ENCODE measurements at regions not wholly inside any gene's neighbourhood (a gene's known extent, or its start where the extent isn't known, plus 50 kb on each side); places are given as distances from the start of the nearest gene placed in this dataset.

GRCh38 chr11:97279341-97279740 lies 889.5 kb downstream of the JRKL start:
- in situ Hi-C loops (cut with MboI; ENCODE audit: low pct_unique_long_range_greater_than_20kb, low sequenced_read_pairs), result no loop called here

GRCh38 chr11:97280347-97280746 lies 890.5 kb downstream of the JRKL start:
- DNase-seq, result no peak
- in situ Hi-C loops (cut with MboI; ENCODE audit: low pct_unique_long_range_greater_than_20kb, low sequenced_read_pairs), result no loop called here

More at GRCh38 chr11:97279341-97279740, 889.5 kb downstream of the JRKL start:
- no peak for DNase-seq

GRCh38 chr11:97289823-97290222 lies 900.0 kb downstream of the JRKL start:
- in situ Hi-C loops (cut with MboI; ENCODE audit: low pct_unique_long_range_greater_than_20kb, low sequenced_read_pairs), result no loop called here
- DNase-seq, result no peak

- in situ Hi-C loops (cut with MboI; ENCODE audit: low pct_unique_long_range_greater_than_20kb, low sequenced_read_pairs), result no loop called here
- no peak for DNase-seq
These were observed 900.7 kb downstream of the JRKL start for GRCh38 chr11:97290464-97291041.

- in situ Hi-C loops (cut with MboI; ENCODE audit: low pct_unique_long_range_greater_than_20kb, low sequenced_read_pairs), result no loop called here
- no peak for DNase-seq
These were observed 906.5 kb downstream of the JRKL start for GRCh38 chr11:97296301-97296700.

- no peak for DNase-seq
- in situ Hi-C loops (cut with MboI; ENCODE audit: low pct_unique_long_range_greater_than_20kb, low sequenced_read_pairs), result no loop called here
These were observed 919.5 kb downstream of the JRKL start for GRCh38 chr11:97309291-97309690.

GRCh38 chr11:97325693-97326092 lies 935.9 kb downstream of the JRKL start:
- in situ Hi-C loops (cut with MboI; ENCODE audit: low pct_unique_long_range_greater_than_20kb, low sequenced_read_pairs), result no loop called here
- DNase-seq, result no peak

GRCh38 chr11:97332271-97332670 lies 942.5 kb downstream of the JRKL start:
- no peak for DNase-seq
- in situ Hi-C loops (cut with MboI; ENCODE audit: low pct_unique_long_range_greater_than_20kb, low sequenced_read_pairs), result no loop called here

GRCh38 chr11:97336064-97336463 lies 946.3 kb downstream of the JRKL start:
- DNase-seq, result no peak
- in situ Hi-C loops (cut with MboI; ENCODE audit: low pct_unique_long_range_greater_than_20kb, low sequenced_read_pairs), result no loop called here

- in situ Hi-C loops (cut with MboI; ENCODE audit: low pct_unique_long_range_greater_than_20kb, low sequenced_read_pairs), result no loop called here
- DNase-seq, result no peak
These were observed 955.2 kb downstream of the JRKL start for GRCh38 chr11:97345032-97345431.

- in situ Hi-C loops (cut with MboI; ENCODE audit: low pct_unique_long_range_greater_than_20kb, low sequenced_read_pairs), result no loop called here
- no peak for DNase-seq
These were observed 959.4 kb downstream of the JRKL start for GRCh38 chr11:97349201-97349600.

GRCh38 chr11:97351939-97352338 lies 962.1 kb downstream of the JRKL start:
- DNase-seq, result no peak
- in situ Hi-C loops (cut with MboI; ENCODE audit: low pct_unique_long_range_greater_than_20kb, low sequenced_read_pairs), result no loop called here

- DNase-seq, result no peak
- in situ Hi-C loops (cut with MboI; ENCODE audit: low pct_unique_long_range_greater_than_20kb, low sequenced_read_pairs), result no loop called here
These were observed 964.2 kb downstream of the JRKL start for GRCh38 chr11:97354026-97354425.

GRCh38 chr11:97354576-97354975 lies 964.8 kb downstream of the JRKL start:
- no peak for DNase-seq
- in situ Hi-C loops (cut with MboI; ENCODE audit: low pct_unique_long_range_greater_than_20kb, low sequenced_read_pairs), result no loop called here

GRCh38 chr11:97355230-97355629 lies 965.4 kb downstream of the JRKL start:
- in situ Hi-C loops (cut with MboI; ENCODE audit: low pct_unique_long_range_greater_than_20kb, low sequenced_read_pairs), result no loop called here
- no peak for DNase-seq

- in situ Hi-C loops (cut with MboI; ENCODE audit: low pct_unique_long_range_greater_than_20kb, low sequenced_read_pairs), result no loop called here
- DNase-seq, result no peak
These were observed 966.3 kb downstream of the JRKL start for GRCh38 chr11:97356144-97356543.

GRCh38 chr11:97359016-97359415 lies 969.2 kb downstream of the JRKL start:
- in situ Hi-C loops (cut with MboI; ENCODE audit: low pct_unique_long_range_greater_than_20kb, low sequenced_read_pairs), result no loop called here
- no peak for DNase-seq

GRCh38 chr11:97361812-97362378 lies 972.1 kb downstream of the JRKL start:
- in situ Hi-C loops (cut with MboI; ENCODE audit: low pct_unique_long_range_greater_than_20kb, low sequenced_read_pairs), result no loop called here
- DNase-seq, result no peak

- in situ Hi-C loops (cut with MboI; ENCODE audit: low pct_unique_long_range_greater_than_20kb, low sequenced_read_pairs), result no loop called here
- DNase-seq, result no peak
These were observed 973.5 kb downstream of the JRKL start for GRCh38 chr11:97363331-97363730.

- DNase-seq, result no peak
- in situ Hi-C loops (cut with MboI; ENCODE audit: low pct_unique_long_range_greater_than_20kb, low sequenced_read_pairs), result no loop called here
These were observed 974.2 kb downstream of the JRKL start for GRCh38 chr11:97364047-97364446.

- DNase-seq, result no peak
- in situ Hi-C loops (cut with MboI; ENCODE audit: low pct_unique_long_range_greater_than_20kb, low sequenced_read_pairs), result no loop called here
These were observed 977.7 kb downstream of the JRKL start for GRCh38 chr11:97367406-97368083.

All from KBM-7 (cell line).